Adipocyte (in vitro differentiated cells): ENCODE measurements at regions not wholly inside any gene's neighbourhood (a gene's known extent, or its start where the extent isn't known, plus 50 kb on each side); places are given as distances from the start of the nearest gene placed in this dataset.
A peak's percentile ranks its signal among the peaks of the same experiment; 100 is the strongest.
"Not testable (repeated sequence)": the region's sequence is repeated elsewhere in the genome, so short reads cannot be mapped to it uniquely, and the experiment has no call there.

ENCODE experiments used
- DNase-seq: peaks from one replicate; pipeline ENCODE4 v3.0.0-alpha.2; 2015; ENCODE audit warnings: low read depth
- H3K27me3 ChIP-seq: replicated peaks from 2 replicates; pipeline ENCODE4 v1.7.0; 2013; ENCODE audit warnings: mild to moderate bottlenecking, low read length, moderate library complexity; ENCODE audit not compliant: control insufficient read depth, insufficient read depth
- H3K36me3 ChIP-seq: 2 replicates; pipeline ENCODE4 v1.7.0; 2013; ENCODE audit warnings: low read length, mild to moderate bottlenecking, moderate library complexity; ENCODE audit not compliant: control insufficient read depth, insufficient read depth, severe bottlenecking
- H3K4me1 ChIP-seq: 2 replicates; pipeline ENCODE4 v1.7.0; 2013; ENCODE audit warnings: mild to moderate bottlenecking, low read length, moderate library complexity; ENCODE audit not compliant: control insufficient read depth, insufficient read depth
- H3K4me3 ChIP-seq: 2 replicates; pipeline ENCODE4 v1.7.0; 2013; ENCODE audit warnings: mild to moderate bottlenecking, low read length, moderate library complexity
- H3K9ac ChIP-seq: 2 replicates; pipeline ENCODE4 v1.7.0; 2013; ENCODE audit warnings: mild to moderate bottlenecking, low read length, moderate library complexity
- H3K9me3 ChIP-seq: 2 replicates; pipeline ENCODE4 v1.7.0; 2013; ENCODE audit warnings: mild to moderate bottlenecking, low read length, moderate library complexity; ENCODE audit not compliant: control insufficient read depth

- no peaks in the 10 kb centered on the region for H3K36me3 ChIP-seq
- no peak overlapping the region for H3K4me3 ChIP-seq
- H3K9me3 ChIP-seq: peaks cover 19% of the 10 kb centered on the region
- peaks cover 7% of the 10 kb centered on the region for H3K27me3 ChIP-seq
- DNase-seq: no peak
- H3K9ac ChIP-seq: no peak overlapping the region
- peaks cover 3% of the 10 kb centered on the region for H3K4me1 ChIP-seq
Observed at GRCh38 chr7:104264285-104264684, 56.5 kb upstream of the ORC5 start.

GRCh38 chr7:104267701-104268368, 60.0 kb upstream of the ORC5 start:
- Histone ChIP-seq H3K27me3 (peaks cover 22% of the 10 kb centered on the region), H3K9ac (no peak overlapping the region), H3K4me1 (peaks cover 3% of the 10 kb centered on the region), H3K4me3 (no peak overlapping the region), H3K9me3 (peaks cover 19% of the 10 kb centered on the region), H3K36me3 (no peaks in the 10 kb centered on the region)
- DNase-seq: peak; percentile 44

GRCh38 chr7:104271948-104272347, 56.5 kb upstream of the LHFPL3 start:
- no peak for DNase-seq

GRCh38 chr7:104272767-104273384, 55.5 kb upstream of the LHFPL3 start:
- H3K36me3 ChIP-seq: no peaks in the 10 kb centered on the region
- peaks cover 5% of the 10 kb centered on the region for H3K9me3 ChIP-seq
- H3K4me1 ChIP-seq: no peaks in the 10 kb centered on the region
- no peak overlapping the region for H3K4me3 ChIP-seq
- DNase-seq: peak; percentile 59
- H3K27me3 ChIP-seq: peaks cover 22% of the 10 kb centered on the region
- no peak overlapping the region for H3K9ac ChIP-seq

More at GRCh38 chr7:104271948-104272347, 56.5 kb upstream of the LHFPL3 start:
- H3K9ac ChIP-seq: no peak overlapping the region
- H3K27me3 ChIP-seq: peaks cover 22% of the 10 kb centered on the region
- H3K4me3 ChIP-seq: no peak overlapping the region
- no peaks in the 10 kb centered on the region for H3K4me1 ChIP-seq
- no peaks in the 10 kb centered on the region for H3K36me3 ChIP-seq
- peaks cover 5% of the 10 kb centered on the region for H3K9me3 ChIP-seq

GRCh38 chr7:104275900-104276299, 52.5 kb upstream of the LHFPL3 start:
- H3K27me3 ChIP-seq: no peaks in the 10 kb centered on the region
- H3K36me3 ChIP-seq: no peaks in the 10 kb centered on the region
- H3K9ac ChIP-seq: no peak overlapping the region
- no peak overlapping the region for H3K4me3 ChIP-seq
- no peak for DNase-seq
- H3K4me1 ChIP-seq: no peaks in the 10 kb centered on the region
- peaks cover 5% of the 10 kb centered on the region for H3K9me3 ChIP-seq

GRCh38 chr7:104276730-104277129, 51.7 kb upstream of the LHFPL3 start:
- not testable (repeated sequence) for DNase-seq, H3K9me3 ChIP-seq, H3K4me1 ChIP-seq, H3K9ac ChIP-seq, H3K4me3 ChIP-seq, H3K27me3 ChIP-seq, H3K36me3 ChIP-seq
